Left kidney (tissue), 1 donor: ENCODE measurements at regions not wholly inside any gene's neighbourhood (a gene's known extent, or its start where the extent isn't known, plus 50 kb on each side); places are given as distances from the start of the nearest gene placed in this dataset.
A peak's percentile ranks its signal among the peaks of the same experiment; 100 is the strongest.
"Not testable (repeated sequence)": the region's sequence is repeated elsewhere in the genome, so short reads cannot be mapped to it uniquely, and the experiment has no call there.

Experiments
- DNase-seq: peaks from one replicate; pipeline ENCODE4 v3.0.0-alpha.2; 2013

GRCh38 chr6:158881884-158882283 is 62.7 kb upstream of the EZR start:
- DNase-seq: not testable (repeated sequence)

GRCh38 chr6:158881276-158881675 is 62.1 kb upstream of the EZR start:
- DNase-seq: not testable (repeated sequence)

GRCh38 chr6:158879180-158879579 is 60.0 kb upstream of the EZR start:
- DNase-seq: no peak

GRCh38 chr6:158877716-158878115 is 58.5 kb upstream of the EZR start:
- DNase-seq: no peak

GRCh38 chr6:158876886-158877285 is 57.7 kb upstream of the EZR start:
- no peak for DNase-seq

- DNase-seq: no peak
These were observed 51.4 kb upstream of the EZR start for GRCh38 chr6:158870649-158870957.

GRCh38 chr6:158869826-158870648 is 50.9 kb upstream of the EZR start:
- no peak for DNase-seq

GRCh38 chr6:158868890-158869825 is 50.0 kb upstream of the EZR start:
- peak; percentile 86 for DNase-seq
